ENCODE measurements at regions not wholly inside any gene's neighbourhood (a gene's known extent, or its start where the extent isn't known, plus 50 kb on each side); places are given as distances from the start of the nearest gene placed in this dataset.
A peak's percentile ranks its signal among the peaks of the same experiment; 100 is the strongest.

- H3K9me1 ChIP-seq (ENCODE audit: control insufficient read depth, insufficient read depth, low read length), result no peaks in the 10 kb centered on the region
- 15% methylated on average over 5 of the region's 5 CpGs for WGBS (ENCODE audit: insufficient coverage, low coverage, missing lambda C conversion rate)
- no peak for FAIRE-seq
- in situ Hi-C loops (cut with MboI) (no loop called here), intact Hi-C loops (cut with micrococcal nuclease) (no loop called here)
- no peaks in the 10 kb centered on the region for H3K79me2 ChIP-seq (ENCODE audit: control insufficient read depth, insufficient read depth, low read length)
- TF ChIP-seq ZFPM2 (CRISPR knock-in tag; IDR thresholded peaks at IDR 0.05), result no peak
- no peak for TF ChIP-seq RBM39 (optimal IDR thresholded peaks at IDR 0.05; ENCODE audit: low read depth, low read length)
- TF ChIP-seq, protein P1, sequence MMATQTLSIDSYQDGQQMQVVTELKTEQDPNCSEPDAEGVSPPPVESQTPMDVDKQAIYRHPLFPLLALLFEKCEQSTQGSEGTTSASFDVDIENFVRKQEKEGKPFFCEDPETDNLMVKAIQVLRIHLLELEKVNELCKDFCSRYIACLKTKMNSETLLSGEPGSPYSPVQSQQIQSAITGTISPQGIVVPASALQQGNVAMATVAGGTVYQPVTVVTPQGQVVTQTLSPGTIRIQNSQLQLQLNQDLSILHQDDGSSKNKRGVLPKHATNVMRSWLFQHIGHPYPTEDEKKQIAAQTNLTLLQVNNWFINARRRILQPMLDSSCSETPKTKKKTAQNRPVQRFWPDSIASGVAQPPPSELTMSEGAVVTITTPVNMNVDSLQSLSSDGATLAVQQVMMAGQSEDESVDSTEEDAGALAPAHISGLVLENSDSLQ (IDR thresholded peaks at IDR 0.05), result no peak
- TF ChIP-seq ZFP36 (IDR thresholded peaks at IDR 0.05; ENCODE audit: low read depth, low read length, partially characterized antibody), result peak; percentile 46
- TF ChIP-seq SIN3A (IDR thresholded peaks at IDR 0.05; ENCODE audit: borderline replicate concordance in 2 of 2, control insufficient read depth in 1 of 2, low read depth in 2 of 2, low read length in 2 of 2), result no peak
- TF ChIP-seq RBM25 (IDR thresholded peaks at IDR 0.05; ENCODE audit: low read depth, low read length, severe bottlenecking), result peak; percentile 48
- TF ChIP-seq, protein P2, sequence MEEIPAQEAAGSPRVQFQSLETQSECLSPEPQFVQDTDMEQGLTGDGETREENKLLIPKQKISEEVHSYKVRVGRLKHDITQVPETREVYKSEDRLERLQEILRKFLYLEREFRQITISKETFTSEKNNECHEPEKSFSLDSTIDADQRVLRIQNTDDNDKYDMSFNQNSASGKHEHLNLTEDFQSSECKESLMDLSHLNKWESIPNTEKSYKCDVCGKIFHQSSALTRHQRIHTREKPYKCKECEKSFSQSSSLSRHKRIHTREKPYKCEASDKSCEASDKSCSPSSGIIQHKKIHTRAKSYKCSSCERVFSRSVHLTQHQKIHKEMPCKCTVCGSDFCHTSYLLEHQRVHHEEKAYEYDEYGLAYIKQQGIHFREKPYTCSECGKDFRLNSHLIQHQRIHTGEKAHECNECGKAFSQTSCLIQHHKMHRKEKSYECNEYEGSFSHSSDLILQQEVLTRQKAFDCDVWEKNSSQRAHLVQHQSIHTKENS (CRISPR knock-in tag; IDR thresholded peaks at IDR 0.05), result no peak
- TF ChIP-seq RFX7 (CRISPR knock-in tag; IDR thresholded peaks at IDR 0.05), result no peak
- TF ChIP-seq MTA1 (IDR thresholded peaks at IDR 0.05; ENCODE audit: borderline replicate concordance), result no peak
- TF ChIP-seq THRAP3 (IDR thresholded peaks at IDR 0.05; ENCODE audit: borderline replicate concordance), result no peak
- no peak for TF ChIP-seq ZNF609 (CRISPR knock-in tag; IDR thresholded peaks at IDR 0.05; ENCODE audit: borderline replicate concordance)
- TF ChIP-seq PHTF2 (CRISPR knock-in tag; IDR thresholded peaks at IDR 0.05), result no peak
- no peak for TF ChIP-seq GTF2A2 (tag; IDR thresholded peaks at IDR 0.05)
- no peak for TF ChIP-seq ZNF212 (CRISPR knock-in tag; IDR thresholded peaks at IDR 0.05)
- H3K27me3 ChIP-seq (ENCODE audit: control insufficient read depth in 2 of 2, insufficient read depth in 2 of 2, low read length in 2 of 2), result peaks cover 20 to 49% of the 10 kb centered on the region in 2 experiments
- no peak for DNase-seq (ENCODE audit: extremely low read depth in 1 of 4, low spot score in 3 of 4)
- H4K20me1 ChIP-seq (replicated peaks; ENCODE audit: control insufficient read depth, insufficient read depth, low read length), result no peaks in the 10 kb centered on the region
- H3K27ac ChIP-seq (ENCODE audit: extremely low read depth, low read depth, low read length), result no peak overlapping the region
- ChIA-PET CTCF (ENCODE audit: low intra/inter-chr PET ratio) (no interaction called here), POLR2A (no interaction called here)
- no peaks in the 10 kb centered on the region for H3K4me1 ChIP-seq (replicated peaks in 1 of 2; ENCODE audit: control insufficient read depth in 2 of 2, insufficient read depth in 2 of 2, low read length in 2 of 2)
- H3K36me3 ChIP-seq (ENCODE audit: control insufficient read depth, insufficient read depth, low read length), result no peaks in the 10 kb centered on the region
- no peak overlapping the region for H3K4me2 ChIP-seq (ENCODE audit: insufficient read depth, low read length)
- no peak overlapping the region for H3K4me3 ChIP-seq
- no TSS peak for BruUV-seq (replicated peaks)
- H3K9me3 ChIP-seq (replicated peaks; ENCODE audit: control insufficient read depth, insufficient read depth, low read depth, low read length), result no peaks in the 10 kb centered on the region
- no peak overlapping the region for H2AFZ ChIP-seq (ENCODE audit: low read depth, low read length)
- no peak overlapping the region for H3K9ac ChIP-seq (ENCODE audit: insufficient read depth in 1 of 2, low read depth in 2 of 2, low read length in 2 of 2)
- ATAC-seq, result no peak
Measured at GRCh38 chr17:31693433-31694220, 165.4 kb downstream of the COPRS start.
